ENCODE measurements at regions not wholly inside any gene's neighbourhood (a gene's known extent, or its start where the extent isn't known, plus 50 kb on each side); places are given as distances from the start of the nearest gene placed in this dataset.

DNA sequence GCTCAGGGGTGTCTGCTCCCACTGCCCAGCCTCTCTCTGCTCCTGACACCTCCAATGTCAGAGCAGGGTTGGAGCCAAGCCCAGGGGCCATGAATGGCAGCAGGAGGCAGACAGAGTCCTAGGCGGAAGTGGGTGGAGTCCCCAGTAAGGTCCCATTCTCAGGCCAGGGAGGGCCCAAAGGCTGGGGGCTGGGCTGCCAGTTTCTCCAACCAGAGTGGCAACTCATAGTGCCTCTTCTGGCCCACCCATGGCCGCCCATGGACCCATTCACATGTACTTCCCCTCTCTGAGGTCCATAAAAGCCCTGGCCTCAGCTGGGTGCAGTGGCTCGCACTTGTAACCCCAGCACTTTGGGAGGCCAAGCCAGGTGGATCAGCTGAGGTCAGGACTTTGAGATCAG, 261.8 kb upstream of the TNC start:
- DNase-seq (ENCODE audit: low read depth, low spot score) (no peak), ATAC-seq (no peak)
- ChIA-PET CTCF (no interaction called here), POLR2A (no interaction called here)
- Histone ChIP-seq H3K4me3 (ENCODE audit: low read depth in 2 of 2, low read length in 2 of 2) (no peak overlapping the region), H3K27me3 (ENCODE audit: control insufficient read depth, insufficient read depth, low read length) (no peaks in the 10 kb centered on the region), H3K4me1 (ENCODE audit: control insufficient read depth, insufficient read depth, low read length) (no peaks in the 10 kb centered on the region), H3K9me3 (ENCODE audit: control insufficient read depth, insufficient read depth, low read depth, low read length) (no peaks in the 10 kb centered on the region), H3K36me3 (ENCODE audit: control insufficient read depth, insufficient read depth, low read length) (no peaks in the 10 kb centered on the region), H3K27ac (ENCODE audit: low read length) (no peak overlapping the region)
- no TSS peak for BruUV-seq (replicated peaks)
- intact Hi-C loops (cut with micrococcal nuclease; ENCODE audit: unreplicated experiment) (no loop called here), in situ Hi-C loops (cut with HindIII; ENCODE audit: low pct_unique_long_range_greater_than_20kb, low sequenced_read_pairs) (no loop called here)
- TF ChIP-seq POLR2AphosphoS5 (IDR thresholded peaks at IDR 0.05; ENCODE audit: low read depth, low read length), result no peak

DNA sequence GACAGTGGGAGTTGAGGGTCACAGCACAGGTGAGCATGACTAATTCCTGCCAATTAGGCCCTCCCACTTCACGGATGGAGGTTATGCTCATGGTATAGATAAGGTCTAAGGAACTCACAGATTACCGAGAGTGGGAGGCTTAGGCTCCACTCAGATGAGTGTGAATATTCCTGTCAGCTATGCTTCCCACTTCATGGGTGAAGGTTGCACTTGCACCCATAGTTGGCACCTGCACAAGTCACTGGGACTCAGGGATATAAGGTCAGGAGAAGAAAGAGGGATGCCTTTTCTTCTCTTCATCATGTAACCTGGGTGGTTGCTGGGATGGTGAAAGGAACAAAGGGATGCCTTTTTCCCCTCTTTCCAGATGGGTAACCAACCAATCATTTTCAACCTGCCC, 264.9 kb upstream of the TNC start:
- Histone ChIP-seq H3K9me3 (ENCODE audit: control insufficient read depth, insufficient read depth, low read depth, low read length) (no peaks in the 10 kb centered on the region), H3K27ac (ENCODE audit: low read length) (no peak overlapping the region), H3K4me1 (ENCODE audit: control insufficient read depth, insufficient read depth, low read length) (no peaks in the 10 kb centered on the region), H3K36me3 (ENCODE audit: control insufficient read depth, insufficient read depth, low read length) (no peaks in the 10 kb centered on the region), H3K27me3 (ENCODE audit: control insufficient read depth, insufficient read depth, low read length) (no peaks in the 10 kb centered on the region), H3K4me3 (ENCODE audit: low read depth in 2 of 2, low read length in 2 of 2) (no peak overlapping the region)
- no TSS peak for BruUV-seq (replicated peaks)
- no peak for DNase-seq (ENCODE audit: low read depth, low spot score)
- ChIA-PET CTCF (no interaction called here), POLR2A (no interaction called here)
- TF ChIP-seq TCF7L2 (IDR thresholded peaks at IDR 0.05; ENCODE audit: low read depth, low read length), result no peak
- TF ChIP-seq, protein P1, sequence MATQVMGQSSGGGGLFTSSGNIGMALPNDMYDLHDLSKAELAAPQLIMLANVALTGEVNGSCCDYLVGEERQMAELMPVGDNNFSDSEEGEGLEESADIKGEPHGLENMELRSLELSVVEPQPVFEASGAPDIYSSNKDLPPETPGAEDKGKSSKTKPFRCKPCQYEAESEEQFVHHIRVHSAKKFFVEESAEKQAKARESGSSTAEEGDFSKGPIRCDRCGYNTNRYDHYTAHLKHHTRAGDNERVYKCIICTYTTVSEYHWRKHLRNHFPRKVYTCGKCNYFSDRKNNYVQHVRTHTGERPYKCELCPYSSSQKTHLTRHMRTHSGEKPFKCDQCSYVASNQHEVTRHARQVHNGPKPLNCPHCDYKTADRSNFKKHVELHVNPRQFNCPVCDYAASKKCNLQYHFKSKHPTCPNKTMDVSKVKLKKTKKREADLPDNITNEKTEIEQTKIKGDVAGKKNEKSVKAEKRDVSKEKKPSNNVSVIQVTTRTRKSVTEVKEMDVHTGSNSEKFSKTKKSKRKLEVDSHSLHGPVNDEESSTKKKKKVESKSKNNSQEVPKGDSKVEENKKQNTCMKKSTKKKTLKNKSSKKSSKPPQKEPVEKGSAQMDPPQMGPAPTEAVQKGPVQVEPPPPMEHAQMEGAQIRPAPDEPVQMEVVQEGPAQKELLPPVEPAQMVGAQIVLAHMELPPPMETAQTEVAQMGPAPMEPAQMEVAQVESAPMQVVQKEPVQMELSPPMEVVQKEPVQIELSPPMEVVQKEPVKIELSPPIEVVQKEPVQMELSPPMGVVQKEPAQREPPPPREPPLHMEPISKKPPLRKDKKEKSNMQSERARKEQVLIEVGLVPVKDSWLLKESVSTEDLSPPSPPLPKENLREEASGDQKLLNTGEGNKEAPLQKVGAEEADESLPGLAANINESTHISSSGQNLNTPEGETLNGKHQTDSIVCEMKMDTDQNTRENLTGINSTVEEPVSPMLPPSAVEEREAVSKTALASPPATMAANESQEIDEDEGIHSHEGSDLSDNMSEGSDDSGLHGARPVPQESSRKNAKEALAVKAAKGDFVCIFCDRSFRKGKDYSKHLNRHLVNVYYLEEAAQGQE (IDR thresholded peaks at IDR 0.05; ENCODE audit: insufficient read depth in 1 of 2, low read depth in 2 of 2, low read length in 1 of 2), result no peak
- TF ChIP-seq, protein P2, sequence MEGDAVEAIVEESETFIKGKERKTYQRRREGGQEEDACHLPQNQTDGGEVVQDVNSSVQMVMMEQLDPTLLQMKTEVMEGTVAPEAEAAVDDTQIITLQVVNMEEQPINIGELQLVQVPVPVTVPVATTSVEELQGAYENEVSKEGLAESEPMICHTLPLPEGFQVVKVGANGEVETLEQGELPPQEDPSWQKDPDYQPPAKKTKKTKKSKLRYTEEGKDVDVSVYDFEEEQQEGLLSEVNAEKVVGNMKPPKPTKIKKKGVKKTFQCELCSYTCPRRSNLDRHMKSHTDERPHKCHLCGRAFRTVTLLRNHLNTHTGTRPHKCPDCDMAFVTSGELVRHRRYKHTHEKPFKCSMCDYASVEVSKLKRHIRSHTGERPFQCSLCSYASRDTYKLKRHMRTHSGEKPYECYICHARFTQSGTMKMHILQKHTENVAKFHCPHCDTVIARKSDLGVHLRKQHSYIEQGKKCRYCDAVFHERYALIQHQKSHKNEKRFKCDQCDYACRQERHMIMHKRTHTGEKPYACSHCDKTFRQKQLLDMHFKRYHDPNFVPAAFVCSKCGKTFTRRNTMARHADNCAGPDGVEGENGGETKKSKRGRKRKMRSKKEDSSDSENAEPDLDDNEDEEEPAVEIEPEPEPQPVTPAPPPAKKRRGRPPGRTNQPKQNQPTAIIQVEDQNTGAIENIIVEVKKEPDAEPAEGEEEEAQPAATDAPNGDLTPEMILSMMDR (IDR thresholded peaks at IDR 0.05), result no peak
- no peak for TF ChIP-seq SIN3A (IDR thresholded peaks at IDR 0.05; ENCODE audit: borderline replicate concordance, insufficient read depth, low read depth, low read length)
- TF ChIP-seq POLR2AphosphoS5 (IDR thresholded peaks at IDR 0.05; ENCODE audit: low read depth, low read length), result no peak
- ATAC-seq, result no peak
- intact Hi-C loops (cut with micrococcal nuclease; ENCODE audit: unreplicated experiment), result no loop called here
- in situ Hi-C loops (cut with HindIII; ENCODE audit: low pct_unique_long_range_greater_than_20kb, low sequenced_read_pairs), result no loop called here

DNA sequence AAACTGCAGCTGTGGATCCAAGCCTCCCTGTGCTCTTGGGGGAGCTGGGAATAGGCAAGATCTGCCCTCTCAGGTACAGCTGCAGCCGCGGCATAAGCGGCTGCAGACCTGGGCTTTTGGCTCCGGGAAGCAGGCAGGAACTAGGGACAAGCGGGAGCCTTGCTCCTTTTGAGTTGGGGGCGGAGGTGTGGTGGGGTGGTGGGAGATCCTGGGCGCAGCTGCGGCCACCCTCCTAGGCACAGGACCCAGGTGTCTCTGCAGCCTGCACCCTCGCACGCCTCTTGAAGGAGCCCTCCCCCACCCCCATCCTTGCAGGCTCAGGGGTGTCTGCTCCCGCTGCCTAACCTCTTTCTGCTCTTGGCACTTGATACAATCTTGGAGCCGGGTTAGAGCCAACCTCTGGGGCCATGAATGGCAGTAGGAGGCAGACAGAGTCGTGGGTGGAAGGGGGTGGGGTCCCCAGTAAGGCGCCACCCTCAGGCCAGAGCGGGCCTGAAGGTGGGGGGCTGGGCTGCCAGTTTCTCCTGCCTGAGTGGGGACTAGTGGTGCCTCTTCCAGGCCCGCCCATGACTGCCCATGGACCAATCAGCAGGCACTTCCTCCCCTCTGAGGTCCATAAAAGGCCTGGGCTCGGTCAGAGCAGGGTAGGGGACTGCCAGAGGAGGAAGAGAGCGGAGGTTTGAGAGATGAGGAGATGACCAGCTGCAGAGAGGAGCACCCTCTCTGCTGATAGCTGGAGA, 267.6 kb upstream of the TNC start:
- in situ Hi-C loops (cut with HindIII; ENCODE audit: low pct_unique_long_range_greater_than_20kb, low sequenced_read_pairs), result no loop called here
- ATAC-seq (no peak), DNase-seq (ENCODE audit: low read depth, low spot score) (no peak)
- intact Hi-C loops (cut with micrococcal nuclease; ENCODE audit: unreplicated experiment), result no loop called here
- POLR2A ChIA-PET, result no interaction called here
- Histone ChIP-seq H3K4me1 (ENCODE audit: control insufficient read depth, insufficient read depth, low read length) (no peaks in the 10 kb centered on the region), H3K27ac (ENCODE audit: low read length) (no peak overlapping the region), H3K4me3 (ENCODE audit: low read depth in 2 of 2, low read length in 2 of 2) (no peak overlapping the region), H3K27me3 (ENCODE audit: control insufficient read depth, insufficient read depth, low read length) (no peaks in the 10 kb centered on the region), H3K9me3 (ENCODE audit: control insufficient read depth, insufficient read depth, low read depth, low read length) (no peaks in the 10 kb centered on the region), H3K36me3 (ENCODE audit: control insufficient read depth, insufficient read depth, low read length) (no peaks in the 10 kb centered on the region)
- TF ChIP-seq, protein P1 (IDR thresholded peaks at IDR 0.05; ENCODE audit: insufficient read depth in 1 of 2, low read depth in 2 of 2, low read length in 1 of 2), result no peak
- TF ChIP-seq SIN3A (IDR thresholded peaks at IDR 0.05; ENCODE audit: borderline replicate concordance, insufficient read depth, low read depth, low read length) (no peak), TCF7L2 (IDR thresholded peaks at IDR 0.05; ENCODE audit: low read depth, low read length) (no peak), POLR2AphosphoS5 (IDR thresholded peaks at IDR 0.05; ENCODE audit: low read depth, low read length) (no peak)
- TF ChIP-seq, protein P2 (IDR thresholded peaks at IDR 0.05), result no peak
- CTCF ChIA-PET, result no interaction called here
- no TSS peak for BruUV-seq (replicated peaks)
